ENCODE measurements at regions not wholly inside any gene's neighbourhood (a gene's known extent, or its start where the extent isn't known, plus 50 kb on each side); places are given as distances from the start of the nearest gene placed in this dataset.
"Not testable (repeated sequence)": the region's sequence is repeated elsewhere in the genome, so short reads cannot be mapped to it uniquely, and the experiment has no call there.

DNA sequence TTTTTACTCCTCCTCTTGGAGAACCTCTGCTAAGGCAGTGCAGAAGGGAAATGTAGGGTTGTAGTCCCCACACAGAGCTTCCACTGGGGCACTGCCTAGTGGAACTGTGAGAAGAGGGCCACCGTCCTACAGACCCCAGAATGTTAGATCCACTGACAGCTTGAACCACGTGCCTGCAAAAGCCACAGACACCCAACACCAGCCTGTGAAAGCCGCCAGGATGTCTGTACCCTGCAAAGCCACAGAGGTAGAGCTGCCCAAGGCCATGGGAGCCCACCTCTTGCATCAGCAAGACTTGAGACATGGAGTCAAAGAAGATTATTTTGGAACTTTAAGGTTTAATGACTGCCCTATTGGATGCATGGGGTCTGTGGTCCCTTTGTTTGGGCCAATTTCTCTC, 112.1 kb downstream of the RSL24D1 start:
- Histone ChIP-seq H3K4me1 (ENCODE audit: control insufficient read depth in 1 of 2, insufficient read depth in 2 of 2, low read length in 2 of 2) (no peaks in the 10 kb centered on the region), H3K9me3 (replicated peaks in 1 of 2; ENCODE audit: control insufficient read depth in 1 of 2, insufficient read depth in 1 of 2, low read length in 2 of 2) (peaks cover 0 to 2% of the 10 kb centered on the region in 2 donors), H3K27me3 (ENCODE audit: control insufficient read depth in 2 of 2, insufficient read depth in 2 of 2, low read length in 2 of 2) (no peaks in the 10 kb centered on the region), H3K79me2 (ENCODE audit: insufficient read depth, low read length) (no peaks in the 10 kb centered on the region), H3K9ac (ENCODE audit: insufficient read depth, low read length, poor library complexity, severe bottlenecking) (no peak overlapping the region), H3K27ac (ENCODE audit: low read depth in 1 of 2, low read length in 2 of 2) (no peak overlapping the region), H3K4me3 (replicated peaks in 1 of 3; ENCODE audit: low read depth in 2 of 3, low read length in 3 of 3) (no peak overlapping the region), H2AFZ (ENCODE audit: insufficient read depth, low read depth, low read length, poor library complexity, severe bottlenecking) (no peak overlapping the region), H3K36me3 (replicated peaks in 1 of 2; ENCODE audit: control insufficient read depth in 1 of 2, insufficient read depth in 2 of 2, low read length in 2 of 2) (no peaks in the 10 kb centered on the region), H4K20me1 (ENCODE audit: insufficient read depth, low read length) (no peaks in the 10 kb centered on the region), H3K4me2 (replicated peaks; ENCODE audit: extremely low read depth, low read length, poor library complexity, severe bottlenecking) (no peak overlapping the region)
- H3K27ac Mint-ChIP-seq: no peak overlapping the region
- H3K4me1 Mint-ChIP-seq: no peaks in the 10 kb centered on the region
- TF ChIP-seq, protein P1, sequence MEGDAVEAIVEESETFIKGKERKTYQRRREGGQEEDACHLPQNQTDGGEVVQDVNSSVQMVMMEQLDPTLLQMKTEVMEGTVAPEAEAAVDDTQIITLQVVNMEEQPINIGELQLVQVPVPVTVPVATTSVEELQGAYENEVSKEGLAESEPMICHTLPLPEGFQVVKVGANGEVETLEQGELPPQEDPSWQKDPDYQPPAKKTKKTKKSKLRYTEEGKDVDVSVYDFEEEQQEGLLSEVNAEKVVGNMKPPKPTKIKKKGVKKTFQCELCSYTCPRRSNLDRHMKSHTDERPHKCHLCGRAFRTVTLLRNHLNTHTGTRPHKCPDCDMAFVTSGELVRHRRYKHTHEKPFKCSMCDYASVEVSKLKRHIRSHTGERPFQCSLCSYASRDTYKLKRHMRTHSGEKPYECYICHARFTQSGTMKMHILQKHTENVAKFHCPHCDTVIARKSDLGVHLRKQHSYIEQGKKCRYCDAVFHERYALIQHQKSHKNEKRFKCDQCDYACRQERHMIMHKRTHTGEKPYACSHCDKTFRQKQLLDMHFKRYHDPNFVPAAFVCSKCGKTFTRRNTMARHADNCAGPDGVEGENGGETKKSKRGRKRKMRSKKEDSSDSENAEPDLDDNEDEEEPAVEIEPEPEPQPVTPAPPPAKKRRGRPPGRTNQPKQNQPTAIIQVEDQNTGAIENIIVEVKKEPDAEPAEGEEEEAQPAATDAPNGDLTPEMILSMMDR (IDR thresholded peaks at IDR 0.05): no peak
- H3K36me3 Mint-ChIP-seq: no peaks in the 10 kb centered on the region
- intact Hi-C loops (cut with micrococcal nuclease): no loop called here
- H3K9me3 Mint-ChIP-seq: peaks cover 0 to 10% (median 1%) of the 10 kb centered on the region in 7 donors
- no peak for DNase-seq
- H3K4me3 Mint-ChIP-seq: no peak overlapping the region
- H3K27me3 Mint-ChIP-seq (ENCODE audit: low read depth in 3 of 3): no peaks in the 10 kb centered on the region
- WGBS (ENCODE audit: insufficient coverage): 70% methylated on average over 2 of the region's 3 CpGs

DNA sequence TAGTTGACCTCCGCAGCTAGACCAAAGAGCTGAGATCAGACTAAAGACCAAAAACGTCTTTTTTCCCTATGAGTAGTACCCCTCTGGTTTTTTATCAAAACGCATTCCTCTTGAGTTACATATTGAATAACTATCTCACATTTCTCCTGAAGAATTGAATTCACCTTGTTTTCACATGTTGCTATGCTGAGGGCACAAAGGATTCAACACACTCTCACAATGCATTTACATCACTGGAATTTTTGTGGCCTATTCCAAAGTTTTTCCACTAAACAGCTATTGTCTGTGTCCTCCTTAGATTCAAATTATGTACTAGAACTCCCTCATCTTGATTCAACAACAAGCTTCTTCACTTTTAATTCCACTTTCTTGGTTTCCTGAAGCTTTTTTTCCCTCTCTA, 112.5 kb downstream of the RSL24D1 start:
- TF ChIP-seq, protein P1 (IDR thresholded peaks at IDR 0.05): no peak
- Histone ChIP-seq H3K4me1 (ENCODE audit: control insufficient read depth in 1 of 2, insufficient read depth in 2 of 2, low read length in 2 of 2) (no peaks in the 10 kb centered on the region), H4K20me1 (ENCODE audit: insufficient read depth, low read length) (no peaks in the 10 kb centered on the region), H3K9me3 (replicated peaks in 1 of 2; ENCODE audit: control insufficient read depth in 1 of 2, insufficient read depth in 1 of 2, low read length in 2 of 2) (peaks cover 0 to 2% of the 10 kb centered on the region in 2 donors), H3K79me2 (ENCODE audit: insufficient read depth, low read length) (no peaks in the 10 kb centered on the region), H3K4me2 (replicated peaks; ENCODE audit: extremely low read depth, low read length, poor library complexity, severe bottlenecking) (no peak overlapping the region), H3K4me3 (replicated peaks in 1 of 3; ENCODE audit: low read depth in 2 of 3, low read length in 3 of 3) (no peak overlapping the region), H3K9ac (ENCODE audit: insufficient read depth, low read length, poor library complexity, severe bottlenecking) (no peak overlapping the region), H3K27ac (ENCODE audit: low read depth in 1 of 2, low read length in 2 of 2) (no peak overlapping the region), H3K27me3 (ENCODE audit: control insufficient read depth in 2 of 2, insufficient read depth in 2 of 2, low read length in 2 of 2) (no peaks in the 10 kb centered on the region), H2AFZ (ENCODE audit: insufficient read depth, low read depth, low read length, poor library complexity, severe bottlenecking) (no peak overlapping the region), H3K36me3 (replicated peaks in 1 of 2; ENCODE audit: control insufficient read depth in 1 of 2, insufficient read depth in 2 of 2, low read length in 2 of 2) (no peaks in the 10 kb centered on the region)
- Mint-ChIP-seq H3K27me3 (ENCODE audit: low read depth in 3 of 3) (no peaks in the 10 kb centered on the region), H3K27ac (no peak overlapping the region), H3K36me3 (no peaks in the 10 kb centered on the region), H3K9me3 (peaks cover 1 to 10% (median 3%) of the 10 kb centered on the region in 7 donors), H3K4me1 (no peaks in the 10 kb centered on the region), H3K4me3 (no peak overlapping the region)
- DNase-seq: no peak
- intact Hi-C loops (cut with micrococcal nuclease): no loop called here
- 100% methylated on average over 1 of the region's 3 CpGs for WGBS (ENCODE audit: insufficient coverage)

- H3K9me3 ChIP-seq (replicated peaks in 1 of 2; ENCODE audit: control insufficient read depth in 1 of 2, insufficient read depth in 1 of 2, low read length in 2 of 2); H3K4me2 ChIP-seq (replicated peaks; ENCODE audit: extremely low read depth, low read length, poor library complexity, severe bottlenecking); H2AFZ ChIP-seq (ENCODE audit: insufficient read depth, low read depth, low read length, poor library complexity, severe bottlenecking); H3K27me3 Mint-ChIP-seq (ENCODE audit: low read depth in 3 of 3); H3K9ac ChIP-seq (ENCODE audit: insufficient read depth, low read length, poor library complexity, severe bottlenecking); H3K79me2 ChIP-seq (ENCODE audit: insufficient read depth, low read length); H3K27me3 ChIP-seq (ENCODE audit: control insufficient read depth in 2 of 2, insufficient read depth in 2 of 2, low read length in 2 of 2); H3K27ac ChIP-seq (ENCODE audit: low read depth in 1 of 2, low read length in 2 of 2); H3K36me3 ChIP-seq (replicated peaks in 1 of 2; ENCODE audit: control insufficient read depth in 1 of 2, insufficient read depth in 2 of 2, low read length in 2 of 2); DNase-seq; H3K4me1 Mint-ChIP-seq; H3K4me1 ChIP-seq (ENCODE audit: control insufficient read depth in 1 of 2, insufficient read depth in 2 of 2, low read length in 2 of 2); H3K4me3 ChIP-seq (replicated peaks in 1 of 3; ENCODE audit: low read depth in 2 of 3, low read length in 3 of 3); intact Hi-C loops (cut with micrococcal nuclease); H3K36me3 Mint-ChIP-seq; H4K20me1 ChIP-seq (ENCODE audit: insufficient read depth, low read length); H3K4me3 Mint-ChIP-seq; H3K27ac Mint-ChIP-seq: not testable (repeated sequence)
- H3K9me3 Mint-ChIP-seq: peaks cover 3 to 14% (median 6%) of the 10 kb centered on the region in 7 donors
- WGBS (ENCODE audit: insufficient coverage): no CpG with 5 or more reads among the region's 1 CpG
Measured at GRCh38 chr15:55077052-55077451, 119.7 kb downstream of the RSL24D1 start.
